ENCODE measurements at regions not wholly inside any gene's neighbourhood (a gene's known extent, or its start where the extent isn't known, plus 50 kb on each side); places are given as distances from the start of the nearest gene placed in this dataset.
"Not testable (repeated sequence)": the region's sequence is repeated elsewhere in the genome, so short reads cannot be mapped to it uniquely, and the experiment has no call there.

DNA sequence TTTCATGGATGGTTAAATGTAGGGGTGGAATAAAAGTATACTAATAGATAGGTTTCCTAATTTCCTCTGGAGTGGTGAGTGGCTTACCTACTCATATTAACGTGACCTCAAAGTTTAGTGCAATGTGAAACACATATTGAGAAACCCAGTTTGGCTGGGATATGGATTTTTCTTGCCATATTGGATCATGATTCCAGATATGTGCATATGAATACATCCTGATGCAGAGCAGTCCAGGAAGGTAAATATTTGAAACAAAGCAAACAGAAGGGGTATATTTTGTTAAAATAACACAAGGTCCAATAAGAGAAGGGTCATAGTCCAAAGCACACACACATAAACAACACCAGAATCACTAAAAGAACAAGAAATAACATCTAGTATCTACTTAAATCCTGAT is 608.1 kb downstream of the PKHD1 start:
- TF ChIP-seq, protein P1, sequence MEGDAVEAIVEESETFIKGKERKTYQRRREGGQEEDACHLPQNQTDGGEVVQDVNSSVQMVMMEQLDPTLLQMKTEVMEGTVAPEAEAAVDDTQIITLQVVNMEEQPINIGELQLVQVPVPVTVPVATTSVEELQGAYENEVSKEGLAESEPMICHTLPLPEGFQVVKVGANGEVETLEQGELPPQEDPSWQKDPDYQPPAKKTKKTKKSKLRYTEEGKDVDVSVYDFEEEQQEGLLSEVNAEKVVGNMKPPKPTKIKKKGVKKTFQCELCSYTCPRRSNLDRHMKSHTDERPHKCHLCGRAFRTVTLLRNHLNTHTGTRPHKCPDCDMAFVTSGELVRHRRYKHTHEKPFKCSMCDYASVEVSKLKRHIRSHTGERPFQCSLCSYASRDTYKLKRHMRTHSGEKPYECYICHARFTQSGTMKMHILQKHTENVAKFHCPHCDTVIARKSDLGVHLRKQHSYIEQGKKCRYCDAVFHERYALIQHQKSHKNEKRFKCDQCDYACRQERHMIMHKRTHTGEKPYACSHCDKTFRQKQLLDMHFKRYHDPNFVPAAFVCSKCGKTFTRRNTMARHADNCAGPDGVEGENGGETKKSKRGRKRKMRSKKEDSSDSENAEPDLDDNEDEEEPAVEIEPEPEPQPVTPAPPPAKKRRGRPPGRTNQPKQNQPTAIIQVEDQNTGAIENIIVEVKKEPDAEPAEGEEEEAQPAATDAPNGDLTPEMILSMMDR (IDR thresholded peaks at IDR 0.05), result no peak
- TF ChIP-seq EZH2phosphoT487 (IDR thresholded peaks at IDR 0.05) (no peak), EZH2 (IDR thresholded peaks at IDR 0.05) (no peak)
- H3K9me3 Mint-ChIP-seq, result peaks cover 31% of the 10 kb centered on the region
- Histone ChIP-seq H2AFZ (replicated peaks) (no peak overlapping the region), H3K79me2 (ENCODE audit: low read depth) (no peaks in the 10 kb centered on the region), H3K4me3 (no peak overlapping the region), H3K4me1 (peaks cover 24% of the 10 kb centered on the region), H3F3A (ENCODE audit: low read depth) (peaks cover 27% of the 10 kb centered on the region), H3K27ac (no peak overlapping the region), H3K4me2 (no peak overlapping the region), H3K27me3 (no peaks in the 10 kb centered on the region), H4K20me1 (ENCODE audit: low read depth) (peaks cover 4% of the 10 kb centered on the region), H3K36me3 (no peaks in the 10 kb centered on the region), H3K9ac (no peak overlapping the region), H3K9me3 (ENCODE audit: low read depth) (no peaks in the 10 kb centered on the region)
- peaks cover 38% of the 10 kb centered on the region for H3K27me3 Mint-ChIP-seq (ENCODE audit: insufficient read depth, low read depth)
- H3K4me3 Mint-ChIP-seq, result no peak overlapping the region
- H3K36me3 Mint-ChIP-seq, result peaks cover 4% of the 10 kb centered on the region
- no peak overlapping the region for H3K27ac Mint-ChIP-seq
- H3K4me1 Mint-ChIP-seq, result peaks cover 30% of the 10 kb centered on the region
- DNase-seq (ENCODE audit: low spot score), result no peak

DNA sequence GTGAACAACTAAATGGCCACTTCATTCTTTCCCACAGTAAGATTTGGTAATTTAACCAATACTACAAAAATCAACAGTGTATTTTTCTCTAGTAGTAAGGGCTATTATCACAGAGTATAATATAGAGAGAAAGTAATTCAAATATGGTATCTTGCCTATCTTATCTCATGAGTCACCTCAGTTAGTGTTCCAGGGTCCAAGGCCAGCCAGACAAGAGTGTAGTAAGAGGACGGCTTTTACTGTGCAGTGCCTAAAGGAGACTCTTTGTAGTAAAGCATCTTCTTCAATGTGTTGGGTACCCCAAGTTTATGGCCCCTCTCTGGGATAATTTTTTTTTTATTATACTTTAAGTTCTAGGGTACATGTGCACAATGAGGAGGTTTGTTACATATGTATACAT is 607.4 kb downstream of the PKHD1 start:
- Histone ChIP-seq H3K9me3 (ENCODE audit: low read depth) (no peaks in the 10 kb centered on the region), H3K9ac (no peak overlapping the region), H3K27ac (no peak overlapping the region), H3K27me3 (no peaks in the 10 kb centered on the region), H3K4me2 (no peak overlapping the region), H3K79me2 (ENCODE audit: low read depth) (no peaks in the 10 kb centered on the region), H3K4me3 (no peak overlapping the region), H3K36me3 (no peaks in the 10 kb centered on the region), H4K20me1 (ENCODE audit: low read depth) (peaks cover 4% of the 10 kb centered on the region), H2AFZ (replicated peaks) (no peak overlapping the region), H3F3A (ENCODE audit: low read depth) (peaks cover 27% of the 10 kb centered on the region), H3K4me1 (peaks cover 21% of the 10 kb centered on the region)
- H3K9me3 Mint-ChIP-seq, result peaks cover 35% of the 10 kb centered on the region
- peaks cover 7% of the 10 kb centered on the region for H3K36me3 Mint-ChIP-seq
- peaks cover 28% of the 10 kb centered on the region for H3K4me1 Mint-ChIP-seq
- TF ChIP-seq, protein P1 (IDR thresholded peaks at IDR 0.05), result no peak
- TF ChIP-seq EZH2phosphoT487 (IDR thresholded peaks at IDR 0.05) (no peak), EZH2 (IDR thresholded peaks at IDR 0.05) (no peak)
- H3K27ac Mint-ChIP-seq, result no peak overlapping the region
- no peak overlapping the region for H3K4me3 Mint-ChIP-seq
- peaks cover 32% of the 10 kb centered on the region for H3K27me3 Mint-ChIP-seq (ENCODE audit: insufficient read depth, low read depth)
- no peak for DNase-seq (ENCODE audit: low spot score)

DNA sequence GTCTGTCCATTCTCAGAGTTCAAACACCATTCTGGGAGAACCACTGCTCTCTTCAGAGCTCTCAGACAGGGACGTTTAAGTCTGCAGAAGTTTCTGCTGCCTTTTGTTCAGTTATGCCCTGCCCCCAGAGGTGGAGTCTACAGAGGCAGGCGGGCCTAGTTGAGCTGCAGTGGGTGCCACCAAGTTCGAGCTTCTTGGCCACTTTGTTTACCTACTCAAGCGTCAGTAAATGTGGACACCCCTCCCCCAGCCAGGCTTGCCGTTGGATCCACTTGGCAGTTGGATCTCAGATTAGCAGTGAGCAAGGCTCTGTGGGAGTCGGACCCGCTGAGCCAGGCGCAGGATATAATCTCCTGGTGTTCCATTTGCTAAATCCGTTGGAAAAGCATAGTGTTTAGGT is 601.5 kb downstream of the PKHD1 start:
- H3K9me3 ChIP-seq (ENCODE audit: low read depth); DNase-seq (ENCODE audit: low spot score); H3K4me3 Mint-ChIP-seq; H3K4me1 ChIP-seq; H3K27ac Mint-ChIP-seq; H3F3A ChIP-seq (ENCODE audit: low read depth); H2AFZ ChIP-seq (replicated peaks); H3K4me2 ChIP-seq; H3K36me3 Mint-ChIP-seq; H3K27me3 ChIP-seq; H4K20me1 ChIP-seq (ENCODE audit: low read depth); H3K4me3 ChIP-seq; H3K9ac ChIP-seq; H3K27ac ChIP-seq; H3K79me2 ChIP-seq (ENCODE audit: low read depth); H3K36me3 ChIP-seq: not testable (repeated sequence)
- peaks cover 51% of the 10 kb centered on the region for H3K9me3 Mint-ChIP-seq
- H3K4me1 Mint-ChIP-seq, result peaks cover 13% of the 10 kb centered on the region
- H3K27me3 Mint-ChIP-seq (ENCODE audit: insufficient read depth, low read depth), result peaks cover 17% of the 10 kb centered on the region

DNA sequence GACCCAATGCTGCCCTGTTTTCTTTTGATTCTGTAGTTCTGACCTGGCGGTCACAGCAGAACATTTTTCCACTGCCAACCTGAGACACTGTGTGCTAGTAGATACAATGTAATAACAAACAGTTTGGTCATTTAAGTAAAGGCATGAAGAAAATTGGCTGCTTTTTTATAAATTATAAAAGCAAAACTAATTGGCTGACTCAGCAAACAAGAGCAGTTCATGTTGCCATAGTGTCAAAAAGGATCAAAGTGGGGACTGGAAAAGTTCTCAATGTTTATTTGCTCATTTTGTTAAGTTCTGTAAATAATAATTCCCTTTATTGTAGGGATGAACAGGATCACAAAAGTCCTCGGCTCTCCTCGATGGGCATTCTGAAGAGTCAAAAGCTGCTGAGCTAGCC is 599.5 kb downstream of the PKHD1 start:
- H4K20me1 ChIP-seq (ENCODE audit: low read depth), result no peaks in the 10 kb centered on the region
- peaks cover 10% of the 10 kb centered on the region for H3K4me1 ChIP-seq
- DNase-seq (ENCODE audit: low spot score), result no peak
- no peaks in the 10 kb centered on the region for H3K79me2 ChIP-seq (ENCODE audit: low read depth)
- Mint-ChIP-seq H3K4me1 (peaks cover 13% of the 10 kb centered on the region), H3K27ac (no peak overlapping the region), H3K9me3 (peaks cover 36% of the 10 kb centered on the region), H3K4me3 (no peak overlapping the region), H3K27me3 (ENCODE audit: insufficient read depth, low read depth) (peaks cover 15% of the 10 kb centered on the region), H3K36me3 (peaks cover 9% of the 10 kb centered on the region)
- no peak overlapping the region for H2AFZ ChIP-seq (replicated peaks)
- H3K9ac ChIP-seq, result no peak overlapping the region
- H3K36me3 ChIP-seq, result no peaks in the 10 kb centered on the region
- H3K9me3 ChIP-seq (ENCODE audit: low read depth), result no peaks in the 10 kb centered on the region
- H3K27me3 ChIP-seq, result no peaks in the 10 kb centered on the region
- H3K4me3 ChIP-seq, result no peak overlapping the region
- no peak overlapping the region for H3K4me2 ChIP-seq
- TF ChIP-seq, protein P1 (IDR thresholded peaks at IDR 0.05), result no peak
- no peak for TF ChIP-seq EZH2phosphoT487 (IDR thresholded peaks at IDR 0.05)
- TF ChIP-seq EZH2 (IDR thresholded peaks at IDR 0.05), result no peak
- no peak overlapping the region for H3K27ac ChIP-seq
- H3F3A ChIP-seq (ENCODE audit: low read depth), result no peaks in the 10 kb centered on the region
